ENCODE measurements at regions not wholly inside any gene's neighbourhood (a gene's known extent, or its start where the extent isn't known, plus 50 kb on each side); places are given as distances from the start of the nearest gene placed in this dataset.
A peak's percentile ranks its signal among the peaks of the same experiment; 100 is the strongest.

- Histone ChIP-seq H3K4me1 (replicated peaks) (no peaks in the 10 kb centered on the region), H3K36me3 (no peaks in the 10 kb centered on the region), H3K9me3 (no peaks in the 10 kb centered on the region), H3K4me3 (no peak overlapping the region), H3K27me3 (replicated peaks; ENCODE audit: insufficient read depth) (no peaks in the 10 kb centered on the region), H3K27ac (no peak overlapping the region)
- intact Hi-C loops (cut with DNase I) = loop anchor here (10.0 kb wide), 1 partner anchor 290 kb away; no protein-coding TSS in a partner anchor
- 17% methylated on average over 1 of the region's 1 CpG for WGBS
- TF ChIP-seq POLR2A (IDR thresholded peaks at IDR 0.05) (no peak), POLR2AphosphoS5 (IDR thresholded peaks at IDR 0.05) (no peak), CTCF (IDR thresholded peaks at IDR 0.05) (no peak)
- no peak for DNase-seq (ENCODE audit: low spot score)
Observed at GRCh38 chr3:165644331-165644730, 192.9 kb downstream of the BCHE start.

GRCh38 chr3:165643425-165643824 is 193.8 kb downstream of the BCHE start:
- H3K27ac ChIP-seq = no peak overlapping the region
- no peaks in the 10 kb centered on the region for H3K27me3 ChIP-seq (replicated peaks; ENCODE audit: insufficient read depth)
- no peaks in the 10 kb centered on the region for H3K36me3 ChIP-seq
- no peak overlapping the region for H3K4me3 ChIP-seq
- H3K9me3 ChIP-seq = no peaks in the 10 kb centered on the region
- whole genome bisulfite sequencing = 59% methylated on average over 2 of the region's 2 CpGs
- intact Hi-C loops (cut with DNase I) = loop anchor here (10.0 kb wide), 1 partner anchor 289 kb away; no protein-coding TSS in a partner anchor
- no peak for DNase-seq (ENCODE audit: low spot score)
- H3K4me1 ChIP-seq (replicated peaks) = no peaks in the 10 kb centered on the region
- TF ChIP-seq CTCF (IDR thresholded peaks at IDR 0.05) (no peak), POLR2AphosphoS5 (IDR thresholded peaks at IDR 0.05) (no peak), POLR2A (IDR thresholded peaks at IDR 0.05) (no peak)

GRCh38 chr3:165642761-165643420 is 194.3 kb downstream of the BCHE start:
- Histone ChIP-seq H3K4me3 (no peak overlapping the region), H3K9me3 (no peaks in the 10 kb centered on the region), H3K27ac (no peak overlapping the region), H3K4me1 (replicated peaks) (no peaks in the 10 kb centered on the region), H3K36me3 (no peaks in the 10 kb centered on the region), H3K27me3 (replicated peaks; ENCODE audit: insufficient read depth) (no peaks in the 10 kb centered on the region)
- TF ChIP-seq POLR2AphosphoS5 (IDR thresholded peaks at IDR 0.05) = no peak
- no peak for TF ChIP-seq CTCF (IDR thresholded peaks at IDR 0.05)
- no peak for TF ChIP-seq POLR2A (IDR thresholded peaks at IDR 0.05)
- WGBS = 39% methylated on average over 4 of the region's 4 CpGs
- intact Hi-C loops (cut with DNase I) = loop anchor here (10.0 kb wide), 1 partner anchor 288 kb away; no protein-coding TSS in a partner anchor
- peak; percentile 20 for DNase-seq (ENCODE audit: low spot score)

GRCh38 chr3:165641569-165642310 is 195.5 kb downstream of the BCHE start:
- 63% methylated on average over 5 of the region's 5 CpGs for WGBS
- no peak for DNase-seq (ENCODE audit: low spot score)
- intact Hi-C loops (cut with DNase I) = loop anchor here (10.0 kb wide), 1 partner anchor 287 kb away; no protein-coding TSS in a partner anchor
- Histone ChIP-seq H3K9me3 (no peaks in the 10 kb centered on the region), H3K27me3 (replicated peaks; ENCODE audit: insufficient read depth) (no peaks in the 10 kb centered on the region), H3K4me3 (no peak overlapping the region), H3K36me3 (no peaks in the 10 kb centered on the region), H3K27ac (no peak overlapping the region), H3K4me1 (replicated peaks) (no peaks in the 10 kb centered on the region)
- TF ChIP-seq POLR2A (IDR thresholded peaks at IDR 0.05) = no peak
- TF ChIP-seq CTCF (IDR thresholded peaks at IDR 0.05) = no peak
- no peak for TF ChIP-seq POLR2AphosphoS5 (IDR thresholded peaks at IDR 0.05)

Measured in prostate gland (tissue), 2 donors.